Spleen (tissue), 11 donors: ENCODE measurements at regions not wholly inside any gene's neighbourhood (a gene's known extent, or its start where the extent isn't known, plus 50 kb on each side); places are given as distances from the start of the nearest gene placed in this dataset.

ENCODE experiments used
- DNase-seq: peaks from one replicate; pipeline ENCODE4 v3.0.0-alpha.2; 2020
- H3K27ac ChIP-seq, 8 donors: fragments of 200-600 bp; sonication (generic) in 7 of 8; 1 replicate in 4 of 8; 2 replicates in 4 of 8; pipeline versions ENCODE4 v1.5.0 to v1.8.0; 2016 to 2021; ENCODE audit warnings: inconsistent platforms in 4 of 8, mild to moderate bottlenecking in 4 of 8, moderate library complexity in 1 of 8
- H3K27me3 ChIP-seq, 7 donors: fragments of 200-600 bp; sonication (generic) in 6 of 7; replicated peaks in 1 of 7; 1 replicate in 4 of 7; 2 replicates in 3 of 7; pipeline versions ENCODE4 v1.5.0 to v1.8.0; 2016 to 2021; ENCODE audit warnings: inconsistent platforms in 3 of 7, mild to moderate bottlenecking in 1 of 7
- H3K36me3 ChIP-seq, 6 donors: fragments of 200-600 bp; sonication (generic) in 5 of 6; 1 replicate in 4 of 6; 2 replicates in 2 of 6; pipeline versions ENCODE4 v1.5.0 to v1.8.0; 2016 to 2021; ENCODE audit warnings: inconsistent platforms in 2 of 6
- H3K4me1 ChIP-seq, 6 donors: fragments of 200-600 bp; sonication (generic) in 5 of 6; 1 replicate in 3 of 6; 2 replicates in 3 of 6; pipeline versions ENCODE4 v1.5.0 to v1.8.0; 2016 to 2021; ENCODE audit warnings: inconsistent platforms in 3 of 6
- H3K4me3 ChIP-seq, 8 donors: fragments of 200-600 bp; sonication (generic) in 7 of 8; 1 replicate in 4 of 8; 2 replicates in 4 of 8; pipeline versions ENCODE4 v1.5.0 to v1.8.0; 2016 to 2021; ENCODE audit warnings: inconsistent platforms in 4 of 8, mild to moderate bottlenecking in 4 of 8, moderate library complexity in 2 of 8
- H3K9me3 ChIP-seq, 8 donors: fragments of 200-600 bp; sonication (generic) in 7 of 8; 1 replicate in 4 of 8; 2 replicates in 4 of 8; pipeline versions ENCODE4 v1.5.0 to v1.8.0; 2016 to 2021; ENCODE audit warnings: inconsistent platforms in 4 of 8
- POLR2A ChIP-seq, 3 donors: fragments of 450-650 bp; IDR thresholded peaks; one replicate each; pipeline ENCODE4 v1.5.1; 2017; ENCODE audit warnings: antibody characterized with exemption in 3 of 3, mild to moderate bottlenecking in 1 of 3
- POLR2AphosphoS5 ChIP-seq, 3 donors: sonication (generic); formaldehyde crosslinking; IDR thresholded peaks; one replicate each; pipeline ENCODE4 v1.5.1; 2017; ENCODE audit warnings: antibody characterized with exemption in 3 of 3
- WGBS, 5 donors: extraction: QIAGEN DNeasy Blood & Tissue Kit in 3 of 5; methylation state at CpG; one replicate each; pipeline versions ENCODE4 v1.1.5 to v1.1.7; 2013 to 2018; 5-methylcytosine and 5-hydroxymethylcytosine counted together
- intact Hi-C: fragments of 100-400 bp; cut with DNase I; formaldehyde crosslinking; loops from one replicate; pipeline ENCODE4 v1.15.0; 2023; ENCODE audit warnings: low total_unique reads
- TF ChIP-seq, protein P1 (sequence below), 11 experiments: fragments of 200-600 bp in 7 of 11; fragments of 450-650 bp in 4 of 11; sonication (generic) in 4 of 11; IDR thresholded peaks in 8 of 11; conservative IDR thresholded peaks in 3 of 11; 1 replicate in 7 of 11; 2 replicates in 4 of 11; pipeline versions ENCODE4 v1.4.0 to v1.8.0; 2016 to 2021; ENCODE audit warnings: antibody characterized with exemption in 11 of 11, inconsistent platforms in 4 of 11, mild to moderate bottlenecking in 1 of 11
- donor health status: healthy with polysubstance abuse.
- donor health status: DM: no; HTN: no; CAD: no; lungs with moderate emphysema.
- donor health status: DM: no; HTN: no; CAD: no.
- donor health status: Bipolar disorder and iron deficiency.
- donor health status: healthy.
- donor health status: DM: no; HTN: no; CAD: no.
- donor health status: DM: yes; HTN: yes; CAD: no.

DNA sequence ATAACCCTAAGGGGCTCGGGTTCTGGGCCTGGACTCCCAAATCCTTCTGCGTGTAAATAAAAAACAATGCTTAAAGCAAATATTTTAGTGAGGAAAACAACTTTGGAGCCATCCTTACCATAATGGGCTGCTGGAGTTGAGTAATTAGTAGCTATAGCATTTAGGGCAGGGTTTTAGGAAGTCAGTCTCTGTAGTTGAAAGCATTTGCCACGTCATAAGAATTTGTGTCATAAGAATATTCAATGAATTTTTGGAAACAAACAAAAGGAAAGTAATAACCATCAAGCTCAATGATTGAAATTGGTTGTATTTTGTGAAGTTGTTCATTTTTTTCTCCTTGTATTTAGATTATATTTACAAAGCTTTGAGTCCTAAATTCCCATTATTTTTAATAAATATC is 114.8 kb upstream of the ELL2 start:
- 81 to 92% (median 84%) methylated on average over 3 of the region's 3 CpGs for WGBS, 5 donors
- Histone ChIP-seq H3K9me3 (no peaks in the 10 kb centered on the region), H3K27me3 (no peaks in the 10 kb centered on the region), H3K4me3 (no peak overlapping the region), H3K36me3 (no peaks in the 10 kb centered on the region), H3K4me1 (no peaks in the 10 kb centered on the region), H3K27ac (no peak overlapping the region)
- intact Hi-C loops: no loop called here
- no peak for DNase-seq
- TF ChIP-seq, protein P1, sequence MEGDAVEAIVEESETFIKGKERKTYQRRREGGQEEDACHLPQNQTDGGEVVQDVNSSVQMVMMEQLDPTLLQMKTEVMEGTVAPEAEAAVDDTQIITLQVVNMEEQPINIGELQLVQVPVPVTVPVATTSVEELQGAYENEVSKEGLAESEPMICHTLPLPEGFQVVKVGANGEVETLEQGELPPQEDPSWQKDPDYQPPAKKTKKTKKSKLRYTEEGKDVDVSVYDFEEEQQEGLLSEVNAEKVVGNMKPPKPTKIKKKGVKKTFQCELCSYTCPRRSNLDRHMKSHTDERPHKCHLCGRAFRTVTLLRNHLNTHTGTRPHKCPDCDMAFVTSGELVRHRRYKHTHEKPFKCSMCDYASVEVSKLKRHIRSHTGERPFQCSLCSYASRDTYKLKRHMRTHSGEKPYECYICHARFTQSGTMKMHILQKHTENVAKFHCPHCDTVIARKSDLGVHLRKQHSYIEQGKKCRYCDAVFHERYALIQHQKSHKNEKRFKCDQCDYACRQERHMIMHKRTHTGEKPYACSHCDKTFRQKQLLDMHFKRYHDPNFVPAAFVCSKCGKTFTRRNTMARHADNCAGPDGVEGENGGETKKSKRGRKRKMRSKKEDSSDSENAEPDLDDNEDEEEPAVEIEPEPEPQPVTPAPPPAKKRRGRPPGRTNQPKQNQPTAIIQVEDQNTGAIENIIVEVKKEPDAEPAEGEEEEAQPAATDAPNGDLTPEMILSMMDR (IDR thresholded peaks at IDR 0.05 in 8 of 11, conservative IDR thresholded peaks at IDR 0.05 in 3 of 11): no peak
- TF ChIP-seq POLR2A (IDR thresholded peaks at IDR 0.05) (no peak), POLR2AphosphoS5 (IDR thresholded peaks at IDR 0.05) (no peak)

DNA sequence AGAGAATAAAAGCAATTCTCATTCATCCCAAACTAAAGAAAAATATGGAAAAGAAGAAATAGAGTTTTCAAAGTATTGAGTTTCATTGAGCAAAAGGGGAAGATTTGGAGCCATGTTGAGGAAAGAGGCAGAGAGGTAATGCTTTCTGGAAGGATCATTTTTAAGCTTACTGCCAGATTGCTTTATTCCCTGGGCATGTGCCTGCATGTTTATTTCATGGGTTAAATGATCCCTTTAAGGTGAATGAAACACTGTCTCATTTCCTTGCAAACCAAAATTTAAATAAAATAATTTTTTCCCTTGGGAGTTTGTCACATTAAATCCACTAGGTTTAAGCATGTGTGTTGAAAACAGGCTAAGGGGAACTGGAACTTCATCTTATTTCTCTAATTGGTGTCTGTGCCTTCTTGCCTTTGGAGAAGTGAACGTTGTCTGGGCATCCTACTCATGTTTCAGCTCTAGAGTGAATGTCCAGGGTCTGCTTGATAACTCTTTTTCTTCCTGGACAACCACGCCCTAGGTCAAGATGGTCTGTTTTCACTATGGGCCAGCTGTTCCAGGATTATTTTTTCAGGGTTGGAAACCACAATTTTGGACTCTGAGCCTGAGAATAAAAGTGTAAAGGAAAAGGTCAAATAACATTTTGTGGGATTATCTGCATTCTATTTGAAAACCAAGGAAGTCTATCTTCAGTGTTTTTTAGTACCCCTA is 114.1 kb upstream of the ELL2 start:
- H3K27me3 ChIP-seq: no peaks in the 10 kb centered on the region
- TF ChIP-seq, protein P1 (IDR thresholded peaks at IDR 0.05 in 8 of 11, conservative IDR thresholded peaks at IDR 0.05 in 3 of 11): no peak
- TF ChIP-seq POLR2AphosphoS5 (IDR thresholded peaks at IDR 0.05) (no peak), POLR2A (IDR thresholded peaks at IDR 0.05) (no peak)
- WGBS, 5 donors: 55 to 73% (median 61%) methylated on average over 2 of the region's 2 CpGs
- H3K36me3 ChIP-seq: no peaks in the 10 kb centered on the region
- no peak overlapping the region for H3K4me3 ChIP-seq
- H3K9me3 ChIP-seq: no peaks in the 10 kb centered on the region
- H3K4me1 ChIP-seq: no peaks in the 10 kb centered on the region
- H3K27ac ChIP-seq: no peak overlapping the region
- intact Hi-C loops: no loop called here
- no peak for DNase-seq

DNA sequence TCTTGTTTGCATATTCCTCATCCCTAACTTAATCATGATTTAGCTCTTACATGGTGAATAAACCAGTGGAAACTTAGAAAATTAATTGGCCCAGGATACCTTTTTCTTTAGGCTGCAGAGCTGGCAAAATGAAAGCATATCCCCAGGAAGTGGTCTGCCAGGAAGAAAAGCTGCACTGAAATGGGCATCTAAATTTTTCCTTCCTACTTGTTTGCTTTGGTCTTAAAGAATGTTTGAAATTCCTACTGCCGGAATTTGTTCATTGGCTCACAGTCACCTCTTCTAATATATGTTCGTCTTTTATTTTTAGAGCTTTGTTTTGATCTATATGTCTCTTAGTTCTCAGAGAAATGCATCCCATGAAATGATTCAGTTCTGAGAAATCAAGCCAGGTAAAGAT is 113.2 kb upstream of the ELL2 start:
- WGBS, 5 donors: 87 to 94% (median 91%) methylated on average over 2 of the region's 2 CpGs
- intact Hi-C loops: no loop called here
- H3K27me3 ChIP-seq: no peaks in the 10 kb centered on the region
- no peaks in the 10 kb centered on the region for H3K4me1 ChIP-seq
- no peak overlapping the region for H3K27ac ChIP-seq
- TF ChIP-seq, protein P1 (IDR thresholded peaks at IDR 0.05 in 8 of 11, conservative IDR thresholded peaks at IDR 0.05 in 3 of 11): no peak
- TF ChIP-seq POLR2A (IDR thresholded peaks at IDR 0.05) (no peak), POLR2AphosphoS5 (IDR thresholded peaks at IDR 0.05) (no peak)
- H3K4me3 ChIP-seq: no peak overlapping the region
- no peaks in the 10 kb centered on the region for H3K36me3 ChIP-seq
- no peak for DNase-seq
- H3K9me3 ChIP-seq: no peaks in the 10 kb centered on the region

DNA sequence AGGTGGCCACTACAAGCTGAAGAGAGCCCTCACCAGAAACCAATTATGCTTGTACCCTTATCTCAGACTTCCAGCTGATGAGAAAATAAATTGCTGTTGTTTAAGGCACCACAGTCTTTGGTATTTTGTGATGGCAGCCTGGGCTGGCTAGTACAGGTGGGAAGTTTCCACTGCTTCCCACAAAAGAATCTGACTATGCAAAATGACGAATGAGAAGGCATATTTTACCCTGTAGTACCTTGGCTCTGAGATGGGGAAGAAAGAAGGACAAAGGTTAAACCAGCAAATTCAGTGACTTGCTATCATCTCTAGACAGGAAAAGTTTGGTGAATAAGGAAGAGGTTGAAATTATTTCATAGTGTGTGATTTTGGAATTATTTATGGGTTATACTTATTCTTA is 112.8 kb upstream of the ELL2 start:
- TF ChIP-seq POLR2AphosphoS5 (IDR thresholded peaks at IDR 0.05) (no peak), POLR2A (IDR thresholded peaks at IDR 0.05) (no peak)
- TF ChIP-seq, protein P1 (IDR thresholded peaks at IDR 0.05 in 8 of 11, conservative IDR thresholded peaks at IDR 0.05 in 3 of 11): no peak
- DNase-seq: no peak
- Histone ChIP-seq H3K27me3 (no peaks in the 10 kb centered on the region), H3K36me3 (no peaks in the 10 kb centered on the region), H3K27ac (no peak overlapping the region), H3K4me3 (no peak overlapping the region), H3K9me3 (no peaks in the 10 kb centered on the region), H3K4me1 (no peaks in the 10 kb centered on the region)
- intact Hi-C loops: no loop called here
- 73 to 85% (median 79%) methylated on average over 1 of the region's 1 CpG for WGBS, 5 donors
